ENCODE measurements at regions not wholly inside any gene's neighbourhood (a gene's known extent, or its start where the extent isn't known, plus 50 kb on each side); places are given as distances from the start of the nearest gene placed in this dataset.
A peak's percentile ranks its signal among the peaks of the same experiment; 100 is the strongest.

- DNase-seq (ENCODE audit: low spot score) (no peak), ATAC-seq (ENCODE audit: low read depth) (no peak)
- no peak overlapping the region for H3K4me3 ChIP-seq (ENCODE audit: severe bottlenecking)
- peaks cover 13% of the 10 kb centered on the region for H3K4me1 ChIP-seq (ENCODE audit: insufficient read depth, poor library complexity, severe bottlenecking)
- H3K9me3 ChIP-seq (ENCODE audit: severe bottlenecking): no peaks in the 10 kb centered on the region
- no peak overlapping the region for H3K27ac ChIP-seq (ENCODE audit: poor library complexity, severe bottlenecking)
- no peak for TF ChIP-seq CTCF (IDR thresholded peaks at IDR 0.05; ENCODE audit: poor library complexity, severe bottlenecking)
- H3K36me3 ChIP-seq (ENCODE audit: low read depth): no peaks in the 10 kb centered on the region
- H3K27me3 ChIP-seq (ENCODE audit: insufficient read depth, poor library complexity, severe bottlenecking): no peaks in the 10 kb centered on the region
Measured at GRCh38 chr4:55752810-55753209, 66.8 kb upstream of the EXOC1L start.

GRCh38 chr4:55753856-55754255, 65.7 kb upstream of the EXOC1L start:
- H3K4me1 ChIP-seq (ENCODE audit: insufficient read depth, poor library complexity, severe bottlenecking): peaks cover 13% of the 10 kb centered on the region
- no peaks in the 10 kb centered on the region for H3K36me3 ChIP-seq (ENCODE audit: low read depth)
- peak overlapping the region; percentile 74 for H3K27ac ChIP-seq (ENCODE audit: poor library complexity, severe bottlenecking)
- no peak overlapping the region for H3K4me3 ChIP-seq (ENCODE audit: severe bottlenecking)
- no peaks in the 10 kb centered on the region for H3K27me3 ChIP-seq (ENCODE audit: insufficient read depth, poor library complexity, severe bottlenecking)
- no peak for TF ChIP-seq CTCF (IDR thresholded peaks at IDR 0.05; ENCODE audit: poor library complexity, severe bottlenecking)
- no peak for DNase-seq (ENCODE audit: low spot score)
- H3K9me3 ChIP-seq (ENCODE audit: severe bottlenecking): no peaks in the 10 kb centered on the region
- no peak for ATAC-seq (ENCODE audit: low read depth)

GRCh38 chr4:55754754-55755350, 64.7 kb upstream of the EXOC1L start:
- ATAC-seq (ENCODE audit: low read depth): peak; percentile 84
- Histone ChIP-seq H3K27me3 (ENCODE audit: insufficient read depth, poor library complexity, severe bottlenecking) (no peaks in the 10 kb centered on the region), H3K4me1 (ENCODE audit: insufficient read depth, poor library complexity, severe bottlenecking) (peaks cover 13% of the 10 kb centered on the region), H3K4me3 (ENCODE audit: severe bottlenecking) (no peak overlapping the region), H3K27ac (ENCODE audit: poor library complexity, severe bottlenecking) (peak overlapping the region; percentile 74), H3K36me3 (ENCODE audit: low read depth) (no peaks in the 10 kb centered on the region), H3K9me3 (ENCODE audit: severe bottlenecking) (no peaks in the 10 kb centered on the region)
- no peak for TF ChIP-seq CTCF (IDR thresholded peaks at IDR 0.05; ENCODE audit: poor library complexity, severe bottlenecking)
- no peak for DNase-seq (ENCODE audit: low spot score)

GRCh38 chr4:55756208-55756607, 63.4 kb upstream of the EXOC1L start:
- H3K36me3 ChIP-seq (ENCODE audit: low read depth): no peaks in the 10 kb centered on the region
- DNase-seq (ENCODE audit: low spot score) (no peak), ATAC-seq (ENCODE audit: low read depth) (no peak)
- H3K27me3 ChIP-seq (ENCODE audit: insufficient read depth, poor library complexity, severe bottlenecking): no peaks in the 10 kb centered on the region
- no peaks in the 10 kb centered on the region for H3K9me3 ChIP-seq (ENCODE audit: severe bottlenecking)
- TF ChIP-seq CTCF (IDR thresholded peaks at IDR 0.05; ENCODE audit: poor library complexity, severe bottlenecking): no peak
- peaks cover 13% of the 10 kb centered on the region for H3K4me1 ChIP-seq (ENCODE audit: insufficient read depth, poor library complexity, severe bottlenecking)
- H3K27ac ChIP-seq (ENCODE audit: poor library complexity, severe bottlenecking): no peak overlapping the region
- H3K4me3 ChIP-seq (ENCODE audit: severe bottlenecking): no peak overlapping the region

GRCh38 chr4:55757356-55757952, 62.1 kb upstream of the EXOC1L start:
- no peak for TF ChIP-seq CTCF (IDR thresholded peaks at IDR 0.05; ENCODE audit: poor library complexity, severe bottlenecking)
- no peak overlapping the region for H3K4me3 ChIP-seq (ENCODE audit: severe bottlenecking)
- H3K4me1 ChIP-seq (ENCODE audit: insufficient read depth, poor library complexity, severe bottlenecking): peaks cover 13% of the 10 kb centered on the region
- DNase-seq (ENCODE audit: low spot score): no peak
- peak overlapping the region; percentile 14 for H3K27ac ChIP-seq (ENCODE audit: poor library complexity, severe bottlenecking)
- H3K9me3 ChIP-seq (ENCODE audit: severe bottlenecking): no peaks in the 10 kb centered on the region
- no peak for ATAC-seq (ENCODE audit: low read depth)
- no peaks in the 10 kb centered on the region for H3K27me3 ChIP-seq (ENCODE audit: insufficient read depth, poor library complexity, severe bottlenecking)
- no peaks in the 10 kb centered on the region for H3K36me3 ChIP-seq (ENCODE audit: low read depth)
